ENCODE measurements at regions not wholly inside any gene's neighbourhood (a gene's known extent, or its start where the extent isn't known, plus 50 kb on each side); places are given as distances from the start of the nearest gene placed in this dataset.

- no peak for DNase-seq
- no peaks in the 10 kb centered on the region for H3K36me3 ChIP-seq (ENCODE audit: control insufficient read depth in 1 of 2, insufficient read depth in 2 of 2, low read length in 2 of 2)
- H3K23ac ChIP-seq (ENCODE audit: low read length), result no peak overlapping the region
- no peak overlapping the region for H3K4me3 ChIP-seq (ENCODE audit: low read depth, low read length)
- H3K18ac ChIP-seq (ENCODE audit: low read length), result no peak overlapping the region
- no peak overlapping the region for H4K8ac ChIP-seq (ENCODE audit: low read depth, low read length)
- no peak overlapping the region for H4K91ac ChIP-seq (ENCODE audit: low read depth, low read length)
- H3K4me1 ChIP-seq (ENCODE audit: control insufficient read depth in 1 of 2, insufficient read depth in 2 of 2, low read length in 2 of 2), result no peaks in the 10 kb centered on the region
- no peak overlapping the region for H3K27ac ChIP-seq (ENCODE audit: low read depth, low read length)
- no peaks in the 10 kb centered on the region for H3K27me3 ChIP-seq (ENCODE audit: insufficient read depth, low read length)
- H3K4me2 ChIP-seq (ENCODE audit: low read length), result no peak overlapping the region
- H2AFZ ChIP-seq (ENCODE audit: insufficient read depth, low read length, poor library complexity), result no peak overlapping the region
- no peak overlapping the region for H2BK12ac ChIP-seq (ENCODE audit: low read length)
- no peaks in the 10 kb centered on the region for H3K79me2 ChIP-seq (ENCODE audit: control insufficient read depth, insufficient read depth, low read length, poor library complexity)
- no peak overlapping the region for H3K14ac ChIP-seq (ENCODE audit: low read length)
- no peak overlapping the region for H3K4ac ChIP-seq (ENCODE audit: low read depth, low read length)
- no peak overlapping the region for H3K9ac ChIP-seq (ENCODE audit: low read length)
- H3K9me3 ChIP-seq (ENCODE audit: insufficient read depth, low read depth, low read length), result no peaks in the 10 kb centered on the region
- H2BK120ac ChIP-seq (ENCODE audit: insufficient read depth, low read length, poor library complexity), result no peak overlapping the region
- no peaks in the 10 kb centered on the region for H3K79me1 ChIP-seq (ENCODE audit: low read length)
- H2AK5ac ChIP-seq (ENCODE audit: low read length), result no peak overlapping the region
- H2BK5ac ChIP-seq (ENCODE audit: low read depth, low read length, poor library complexity), result no peak overlapping the region
- no peak overlapping the region for H4K12ac ChIP-seq (ENCODE audit: low read depth, low read length)
- no CpG with 5 or more reads among the region's 2 CpGs for WGBS (ENCODE audit: extremely low coverage, insufficient coverage, insufficient read length)
Observed at GRCh38 chr2:15881676-15882075, 58.7 kb upstream of the MYCN start.

GRCh38 chr2:15882761-15883497, 57.4 kb upstream of the MYCN start:
- Histone ChIP-seq H3K4me2 (ENCODE audit: low read length) (no peak overlapping the region), H3K79me2 (ENCODE audit: control insufficient read depth, insufficient read depth, low read length, poor library complexity) (no peaks in the 10 kb centered on the region), H3K27me3 (ENCODE audit: insufficient read depth, low read length) (no peaks in the 10 kb centered on the region), H3K36me3 (ENCODE audit: control insufficient read depth in 1 of 2, insufficient read depth in 2 of 2, low read length in 2 of 2) (no peaks in the 10 kb centered on the region), H3K9me3 (ENCODE audit: insufficient read depth, low read depth, low read length) (no peaks in the 10 kb centered on the region), H2BK12ac (ENCODE audit: low read length) (no peak overlapping the region), H3K14ac (ENCODE audit: low read length) (no peak overlapping the region), H3K4me3 (ENCODE audit: low read depth, low read length) (no peak overlapping the region), H3K18ac (ENCODE audit: low read length) (no peak overlapping the region), H4K12ac (ENCODE audit: low read depth, low read length) (no peak overlapping the region), H4K8ac (ENCODE audit: low read depth, low read length) (no peak overlapping the region), H2BK5ac (ENCODE audit: low read depth, low read length, poor library complexity) (no peak overlapping the region), H3K27ac (ENCODE audit: low read depth, low read length) (no peak overlapping the region), H4K91ac (ENCODE audit: low read depth, low read length) (no peak overlapping the region), H3K23ac (ENCODE audit: low read length) (no peak overlapping the region), H3K79me1 (ENCODE audit: low read length) (no peaks in the 10 kb centered on the region), H3K9ac (ENCODE audit: low read length) (no peak overlapping the region), H3K4me1 (ENCODE audit: control insufficient read depth in 1 of 2, insufficient read depth in 2 of 2, low read length in 2 of 2) (no peaks in the 10 kb centered on the region), H2AFZ (ENCODE audit: insufficient read depth, low read length, poor library complexity) (no peak overlapping the region), H3K4ac (ENCODE audit: low read depth, low read length) (no peak overlapping the region), H2BK120ac (ENCODE audit: insufficient read depth, low read length, poor library complexity) (no peak overlapping the region), H2AK5ac (ENCODE audit: low read length) (no peak overlapping the region)
- no peak for DNase-seq
- no CpG with 5 or more reads among the region's 5 CpGs for WGBS (ENCODE audit: extremely low coverage, insufficient coverage, insufficient read length)

GRCh38 chr2:15883684-15884083, 56.7 kb upstream of the MYCN start:
- H4K91ac ChIP-seq (ENCODE audit: low read depth, low read length), result no peak overlapping the region
- DNase-seq, result no peak
- no peak overlapping the region for H4K12ac ChIP-seq (ENCODE audit: low read depth, low read length)
- H3K14ac ChIP-seq (ENCODE audit: low read length), result no peak overlapping the region
- no peaks in the 10 kb centered on the region for H3K4me1 ChIP-seq (ENCODE audit: control insufficient read depth in 1 of 2, insufficient read depth in 2 of 2, low read length in 2 of 2)
- H3K4me3 ChIP-seq (ENCODE audit: low read depth, low read length), result no peak overlapping the region
- H2AFZ ChIP-seq (ENCODE audit: insufficient read depth, low read length, poor library complexity), result no peak overlapping the region
- no CpG with 5 or more reads among the region's 2 CpGs for WGBS (ENCODE audit: extremely low coverage, insufficient coverage, insufficient read length)
- H3K36me3 ChIP-seq (ENCODE audit: control insufficient read depth in 1 of 2, insufficient read depth in 2 of 2, low read length in 2 of 2), result no peaks in the 10 kb centered on the region
- H3K27me3 ChIP-seq (ENCODE audit: insufficient read depth, low read length), result no peaks in the 10 kb centered on the region
- no peak overlapping the region for H2BK12ac ChIP-seq (ENCODE audit: low read length)
- no peak overlapping the region for H2BK120ac ChIP-seq (ENCODE audit: insufficient read depth, low read length, poor library complexity)
- no peak overlapping the region for H4K8ac ChIP-seq (ENCODE audit: low read depth, low read length)
- no peak overlapping the region for H3K23ac ChIP-seq (ENCODE audit: low read length)
- no peak overlapping the region for H3K18ac ChIP-seq (ENCODE audit: low read length)
- H2BK5ac ChIP-seq (ENCODE audit: low read depth, low read length, poor library complexity), result no peak overlapping the region
- no peak overlapping the region for H3K9ac ChIP-seq (ENCODE audit: low read length)
- no peaks in the 10 kb centered on the region for H3K9me3 ChIP-seq (ENCODE audit: insufficient read depth, low read depth, low read length)
- no peak overlapping the region for H3K4me2 ChIP-seq (ENCODE audit: low read length)
- H3K79me1 ChIP-seq (ENCODE audit: low read length), result no peaks in the 10 kb centered on the region
- no peaks in the 10 kb centered on the region for H3K79me2 ChIP-seq (ENCODE audit: control insufficient read depth, insufficient read depth, low read length, poor library complexity)
- no peak overlapping the region for H2AK5ac ChIP-seq (ENCODE audit: low read length)
- H3K4ac ChIP-seq (ENCODE audit: low read depth, low read length), result no peak overlapping the region
- H3K27ac ChIP-seq (ENCODE audit: low read depth, low read length), result no peak overlapping the region

- no peak overlapping the region for H4K12ac ChIP-seq (ENCODE audit: low read depth, low read length)
- DNase-seq, result no peak
Observed at GRCh38 chr2:15884790-15885189, 55.6 kb upstream of the MYCN start.

More at GRCh38 chr2:15884790-15885189, 55.6 kb upstream of the MYCN start:
- Histone ChIP-seq H3K36me3 (ENCODE audit: control insufficient read depth in 1 of 2, insufficient read depth in 2 of 2, low read length in 2 of 2) (no peaks in the 10 kb centered on the region), H2BK12ac (ENCODE audit: low read length) (no peak overlapping the region), H3K79me1 (ENCODE audit: low read length) (no peaks in the 10 kb centered on the region), H3K9ac (ENCODE audit: low read length) (no peak overlapping the region), H3K18ac (ENCODE audit: low read length) (no peak overlapping the region), H3K79me2 (ENCODE audit: control insufficient read depth, insufficient read depth, low read length, poor library complexity) (no peaks in the 10 kb centered on the region), H2AK5ac (ENCODE audit: low read length) (no peak overlapping the region), H4K91ac (ENCODE audit: low read depth, low read length) (no peak overlapping the region), H3K9me3 (ENCODE audit: insufficient read depth, low read depth, low read length) (no peaks in the 10 kb centered on the region), H2AFZ (ENCODE audit: insufficient read depth, low read length, poor library complexity) (no peak overlapping the region), H3K4me2 (ENCODE audit: low read length) (no peak overlapping the region), H2BK5ac (ENCODE audit: low read depth, low read length, poor library complexity) (no peak overlapping the region), H3K27me3 (ENCODE audit: insufficient read depth, low read length) (no peaks in the 10 kb centered on the region), H3K14ac (ENCODE audit: low read length) (no peak overlapping the region), H2BK120ac (ENCODE audit: insufficient read depth, low read length, poor library complexity) (no peak overlapping the region), H3K4me3 (ENCODE audit: low read depth, low read length) (no peak overlapping the region), H3K27ac (ENCODE audit: low read depth, low read length) (no peak overlapping the region), H3K23ac (ENCODE audit: low read length) (no peak overlapping the region), H3K4ac (ENCODE audit: low read depth, low read length) (no peak overlapping the region), H3K4me1 (ENCODE audit: control insufficient read depth in 1 of 2, insufficient read depth in 2 of 2, low read length in 2 of 2) (no peaks in the 10 kb centered on the region), H4K8ac (ENCODE audit: low read depth, low read length) (no peak overlapping the region)
- WGBS (ENCODE audit: extremely low coverage, insufficient coverage, insufficient read length), result no CpG with 5 or more reads among the region's 2 CpGs

All from trophoblast cell (in vitro differentiated cells and primary cell).